Endothelial cell of umbilical vein (primary cell): ENCODE measurements at regions not wholly inside any gene's neighbourhood (a gene's known extent, or its start where the extent isn't known, plus 50 kb on each side); places are given as distances from the start of the nearest gene placed in this dataset.

Experiments used
- POLR2A ChIP-seq: IDR thresholded peaks from 2 replicates; pipeline ENCODE4 v1.6.1; 2012; ENCODE audit warnings: low read depth, mild to moderate bottlenecking, control low read depth, low read length
- POLR2AphosphoS5 ChIP-seq: IDR thresholded peaks from 2 replicates; pipeline ENCODE4 v1.6.1; 2012; ENCODE audit warnings: low read depth, mild to moderate bottlenecking, control low read depth, low read length, moderate library complexity; ENCODE audit not compliant: insufficient read depth

DNA sequence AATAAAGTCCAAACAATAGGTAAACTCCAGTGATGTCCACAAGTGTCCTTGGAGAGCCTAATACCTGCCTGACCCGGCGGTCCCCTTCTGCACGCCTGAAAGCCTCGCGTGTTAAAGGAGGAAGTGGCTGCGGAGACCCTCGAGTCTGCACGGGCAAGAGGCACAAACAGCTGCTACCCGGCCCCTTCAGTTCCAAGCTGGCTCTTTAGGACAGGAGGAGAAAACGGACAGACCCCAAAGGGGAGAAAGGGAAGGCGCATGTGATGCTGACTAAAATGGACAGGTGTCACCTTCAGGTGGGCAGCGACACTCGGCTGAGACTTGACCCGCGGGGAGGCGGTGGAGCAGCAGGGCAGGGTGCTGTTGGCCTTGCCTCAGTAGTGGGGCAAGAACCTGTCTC is 102.7 kb upstream of the TENM3 start:
- no peak for TF ChIP-seq POLR2AphosphoS5
- no peak for TF ChIP-seq POLR2A
